UCSD-AML1 (cell line): ENCODE measurements at regions not wholly inside any gene's neighbourhood (a gene's known extent, or its start where the extent isn't known, plus 50 kb on each side); places are given as distances from the start of the nearest gene placed in this dataset.
"Not testable (repeated sequence)": the region's sequence is repeated elsewhere in the genome, so short reads cannot be mapped to it uniquely, and the experiment has no call there.

Source experiments
- DNase-seq: peaks from one replicate; lab custom pipeline; 2025; ENCODE audit not compliant: unreplicated experiment; lab: John Stamatoyannopoulos, UW

DNA sequence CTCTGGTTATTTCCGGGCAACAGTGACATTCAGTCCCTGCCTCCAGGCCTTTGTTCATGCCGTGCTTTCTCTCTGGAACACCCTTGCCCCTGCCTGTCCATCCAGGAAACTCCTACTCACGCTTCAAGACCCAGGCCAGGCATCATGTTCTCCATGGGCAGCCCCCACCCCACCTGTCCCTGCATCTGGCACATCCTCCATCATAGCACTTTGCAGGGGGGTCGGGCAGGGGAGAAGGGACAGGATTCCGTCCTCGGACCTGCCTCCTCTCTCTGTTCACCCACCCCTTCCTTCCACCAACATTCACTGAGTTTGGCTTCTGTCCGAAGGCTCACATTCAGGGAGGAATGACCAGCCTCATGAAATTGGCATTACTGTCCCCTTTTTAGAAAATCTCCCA, 206.1 kb downstream of the MATN1 start:
- DNase-seq, result not testable (repeated sequence)

GRCh38 chr1:30516485-30516858, 206.9 kb downstream of the MATN1 start:
- no peak for DNase-seq

- DNase-seq, result no peak
Measured at GRCh38 chr1:30515755-30516484, 207.5 kb downstream of the MATN1 start.

DNA sequence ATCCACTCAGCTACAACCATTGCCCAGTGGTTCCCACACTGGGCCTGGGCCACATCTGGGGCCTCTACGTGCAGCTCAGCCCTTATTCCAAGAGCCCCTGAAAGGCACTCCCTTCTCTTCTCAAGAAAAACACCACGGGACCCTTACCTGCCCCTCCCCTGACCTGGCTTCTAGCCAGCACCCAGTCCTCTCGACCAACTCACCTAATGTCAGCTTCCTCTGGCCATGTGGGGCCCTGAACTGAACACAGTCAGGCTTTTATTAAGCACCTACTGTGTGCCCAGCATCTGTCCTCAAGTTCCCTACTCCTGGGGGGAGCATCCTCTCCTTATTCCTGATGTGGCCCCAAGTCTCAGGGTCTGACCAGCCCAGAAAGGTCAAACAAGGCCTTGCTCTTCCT, 208.4 kb downstream of the MATN1 start:
- no peak for DNase-seq

DNA sequence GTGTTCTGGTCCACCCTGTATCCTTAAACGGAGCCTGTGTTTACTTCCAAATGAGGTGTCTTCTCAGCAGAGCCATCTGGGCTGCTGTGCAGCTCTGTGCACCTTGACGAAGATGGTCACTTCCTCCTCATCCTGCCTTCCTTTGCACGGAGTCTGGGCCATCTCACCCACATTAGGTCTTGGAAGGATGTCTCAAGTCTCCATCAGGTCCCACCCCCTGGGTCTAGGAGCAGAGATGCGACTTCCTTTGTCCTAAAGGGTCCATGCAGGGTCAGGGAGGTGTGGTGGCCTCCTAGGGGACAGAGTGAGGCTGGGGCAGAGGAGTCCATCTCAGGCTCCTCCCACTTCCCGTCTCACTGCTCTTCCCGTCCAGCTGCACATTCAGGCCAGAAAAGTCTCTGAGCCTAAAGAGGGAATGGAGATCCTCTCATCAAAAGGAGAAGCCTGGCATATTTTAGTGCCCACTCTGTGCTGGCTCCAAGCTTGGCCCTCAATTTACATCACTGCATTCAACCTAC, 209.2 kb downstream of the MATN1 start:
- DNase-seq, result no peak

GRCh38 chr1:30513396-30514136, 209.8 kb downstream of the MATN1 start:
- DNase-seq, result no peak

DNA sequence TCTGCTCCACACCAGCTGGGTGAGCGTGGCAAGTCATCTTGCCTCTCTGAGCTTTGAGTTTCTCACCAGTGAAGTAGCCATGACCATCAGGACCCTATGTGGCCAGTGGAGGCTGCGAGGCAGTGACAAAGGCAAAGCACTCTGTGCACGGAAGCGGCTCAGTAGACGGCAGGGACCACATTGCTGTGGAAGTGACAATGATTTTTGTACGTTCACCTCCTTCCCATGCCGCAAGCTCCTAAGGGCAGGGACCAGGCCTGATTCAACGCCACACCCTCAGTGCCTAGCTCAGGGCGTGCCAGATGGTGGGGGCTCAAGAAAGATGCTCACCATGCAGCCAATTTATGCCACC, 210.5 kb downstream of the MATN1 start:
- no peak for DNase-seq

GRCh38 chr1:30511991-30512913, 211.1 kb downstream of the MATN1 start:
- no peak for DNase-seq

DNA sequence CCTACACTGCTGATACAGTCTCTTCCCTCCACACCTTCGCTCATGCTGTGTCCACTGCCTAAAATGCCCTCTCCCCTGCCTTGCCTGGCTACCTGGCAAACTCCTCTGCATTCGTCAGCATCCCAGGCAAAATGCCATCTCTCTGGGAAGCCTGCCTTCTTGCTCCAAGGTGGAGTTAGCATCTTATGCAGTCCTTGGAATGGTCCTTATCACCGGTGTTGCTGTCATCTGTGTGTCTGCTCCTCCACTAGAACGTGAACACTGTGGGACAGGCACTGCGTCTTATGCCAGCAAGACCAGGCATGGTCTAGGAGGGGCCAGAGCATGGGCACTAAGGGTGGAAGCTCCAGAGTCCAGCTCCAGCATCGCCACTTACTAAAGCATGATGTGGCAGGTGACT, 211.8 kb downstream of the MATN1 start:
- no peak for DNase-seq

GRCh38 chr1:30511106-30511505, 212.3 kb downstream of the MATN1 start:
- DNase-seq, result no peak

DNA sequence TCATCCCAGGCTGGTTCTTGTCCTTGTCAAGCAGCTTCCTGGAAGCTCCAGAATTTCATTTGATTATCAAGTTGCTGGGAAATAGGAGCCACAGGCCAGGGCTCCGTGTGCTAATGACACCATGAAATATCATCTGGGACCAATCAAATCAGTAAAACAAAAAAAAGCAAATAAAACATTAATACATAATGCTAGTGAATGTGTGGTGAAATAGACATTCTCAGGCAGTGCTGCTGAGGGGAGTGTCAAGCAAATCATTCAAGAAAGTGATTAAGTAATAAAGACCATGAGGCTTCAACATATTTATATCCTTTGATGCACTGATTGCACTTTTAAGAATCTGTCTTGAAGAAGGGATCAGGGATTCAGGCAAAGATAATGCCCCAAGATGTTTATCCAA, 213.7 kb downstream of the MATN1 start:
- DNase-seq, result no peak

- no peak for DNase-seq
Measured at GRCh38 chr1:30508611-30509010, 214.8 kb downstream of the MATN1 start.

GRCh38 chr1:30508175-30508448, 215.3 kb downstream of the MATN1 start:
- DNase-seq, result no peak

DNA sequence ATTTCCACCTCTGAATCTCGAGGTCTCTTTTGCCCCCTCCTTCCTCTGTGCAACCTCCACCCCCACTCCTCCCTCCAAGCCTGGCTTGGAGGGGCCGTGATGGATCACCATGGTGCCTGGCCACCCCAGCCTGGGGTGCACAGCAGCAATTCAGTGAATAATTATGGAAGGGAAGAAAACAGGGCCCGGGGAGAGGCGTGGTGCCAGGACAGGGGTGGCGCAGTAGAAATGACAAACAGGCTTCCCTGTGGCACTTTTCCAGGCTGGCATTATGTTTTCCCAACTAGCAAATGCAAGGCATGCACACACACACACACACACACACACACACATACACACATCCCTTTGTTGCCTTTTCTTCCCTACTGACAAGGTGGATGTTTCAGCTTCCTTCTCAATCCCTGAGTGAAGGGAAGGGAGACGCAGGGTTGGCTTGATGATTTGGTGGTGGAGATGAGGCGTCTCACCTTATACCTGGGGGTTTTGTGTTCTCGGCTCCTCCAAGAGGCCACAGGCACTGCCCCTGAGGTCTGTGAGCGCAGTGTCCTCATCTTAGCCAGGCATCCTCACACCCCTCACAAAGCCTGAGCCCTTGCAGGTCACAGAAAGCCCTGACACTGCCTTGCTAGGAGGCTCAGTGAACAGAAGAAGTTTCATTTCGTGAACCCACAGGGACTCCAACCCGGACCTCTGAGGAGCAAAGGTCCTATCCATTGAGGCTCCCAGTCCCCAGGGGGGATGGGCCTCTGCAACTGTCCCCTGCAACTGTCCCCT, 215.8 kb downstream of the MATN1 start:
- no peak for DNase-seq

DNA sequence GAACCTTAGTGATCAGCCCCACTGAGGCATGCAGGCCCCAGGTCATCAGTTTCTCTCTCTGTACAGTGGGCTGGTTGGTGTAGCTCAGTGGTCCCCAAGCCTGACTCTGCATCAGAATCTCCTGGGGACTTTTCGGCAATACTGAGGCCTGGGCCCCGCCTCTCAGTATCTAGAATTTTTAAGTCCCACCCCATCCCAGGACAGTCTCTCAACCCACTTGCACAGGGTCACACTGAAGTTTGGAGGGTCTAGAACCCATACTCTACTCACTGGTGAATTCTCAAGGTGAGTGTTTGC, 216.4 kb downstream of the MATN1 start:
- DNase-seq, result no peak

DNA sequence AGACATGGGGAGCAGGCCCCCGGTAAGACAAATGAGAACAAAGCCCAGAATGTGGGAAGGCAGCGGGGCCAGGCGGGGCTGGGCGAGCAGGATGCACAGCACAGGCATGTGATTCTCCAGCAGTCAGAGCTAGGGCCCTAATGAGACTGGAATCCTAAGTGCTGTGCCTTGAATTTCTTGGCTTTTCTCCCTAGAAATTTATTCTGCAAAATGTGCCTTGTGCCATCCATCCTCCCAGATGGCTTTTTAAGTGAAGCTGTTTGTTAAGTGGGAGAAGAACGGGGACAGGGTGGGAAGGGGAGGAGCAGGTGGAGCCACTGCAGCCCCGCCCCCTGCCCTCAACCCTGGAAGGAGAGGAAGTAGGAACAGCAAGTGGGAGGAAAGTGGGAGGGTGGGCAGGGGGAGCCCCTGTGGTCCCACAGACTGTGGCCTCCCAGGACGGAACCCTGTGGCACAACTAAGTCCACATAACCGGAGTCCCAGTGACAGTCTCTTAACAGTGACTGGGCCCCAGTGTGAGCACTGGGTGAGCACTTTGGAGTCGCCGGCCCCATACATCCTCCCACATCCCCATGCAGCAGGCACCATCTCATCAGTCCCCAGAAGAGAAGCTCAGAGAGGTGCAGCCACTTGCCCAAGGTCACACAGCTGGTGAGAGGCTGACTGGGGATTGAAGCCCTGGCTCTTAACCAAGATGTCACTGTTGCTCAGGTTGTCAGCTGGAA, 216.9 kb downstream of the MATN1 start:
- DNase-seq, result no peak

DNA sequence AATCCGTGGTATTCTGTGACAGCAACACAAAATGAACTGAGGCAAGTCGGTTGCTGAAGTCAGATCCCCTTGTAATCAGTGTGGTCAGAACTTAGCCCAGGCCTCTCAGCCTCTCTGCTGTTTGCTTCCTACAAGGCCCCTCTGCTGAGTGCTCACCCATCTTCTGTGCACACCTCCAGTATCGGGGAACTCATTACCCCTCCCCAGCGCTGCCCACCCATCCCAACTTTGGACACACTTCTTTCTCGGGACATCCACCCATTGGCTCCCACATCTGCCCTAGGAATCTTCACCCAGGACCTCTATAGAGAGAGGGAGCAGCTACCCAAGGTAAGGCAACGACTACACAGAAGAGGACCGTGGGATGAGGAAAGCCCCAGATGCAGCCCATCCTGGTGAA, 217.5 kb downstream of the MATN1 start:
- DNase-seq, result no peak

GRCh38 chr1:30492451-30492850, 230.9 kb downstream of the MATN1 start:
- no peak for DNase-seq

DNA sequence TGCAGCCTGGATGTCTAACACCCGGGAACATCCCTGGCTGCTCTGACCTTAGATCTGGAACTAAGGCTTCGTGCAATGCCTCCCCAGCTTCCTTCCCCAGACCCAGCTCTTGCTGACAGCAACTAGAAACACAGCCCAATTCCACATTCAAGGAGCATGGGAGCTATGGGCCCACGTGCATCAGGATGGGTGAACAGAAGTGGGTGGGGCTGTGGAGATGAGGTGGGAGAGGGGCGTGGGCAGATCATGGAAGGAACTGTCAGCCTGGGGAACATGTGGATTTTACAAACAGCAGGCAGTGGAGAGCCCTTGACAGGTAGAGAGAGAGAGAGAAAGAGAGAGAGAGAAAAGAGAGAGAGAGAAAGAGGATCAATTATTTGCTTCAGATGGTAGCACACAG, 231.6 kb downstream of the MATN1 start:
- no peak for DNase-seq

- DNase-seq, result no peak
Measured at GRCh38 chr1:30490554-30491053, 232.8 kb downstream of the MATN1 start.
